GM19328 (cell line): ENCODE measurements at regions not wholly inside any gene's neighbourhood (a gene's known extent, or its start where the extent isn't known, plus 50 kb on each side); places are given as distances from the start of the nearest gene placed in this dataset.
"Not testable (repeated sequence)": the region's sequence is repeated elsewhere in the genome, so short reads cannot be mapped to it uniquely, and the experiment has no call there.

Experiments
- ATAC-seq: cut with Tn5 transposase; IDR thresholded peaks from one replicate; pipeline ENCODE4 v1.9.1; 2021; ENCODE audit warnings: mild to moderate bottlenecking, moderate library complexity; ENCODE audit not compliant: unreplicated experiment

DNA sequence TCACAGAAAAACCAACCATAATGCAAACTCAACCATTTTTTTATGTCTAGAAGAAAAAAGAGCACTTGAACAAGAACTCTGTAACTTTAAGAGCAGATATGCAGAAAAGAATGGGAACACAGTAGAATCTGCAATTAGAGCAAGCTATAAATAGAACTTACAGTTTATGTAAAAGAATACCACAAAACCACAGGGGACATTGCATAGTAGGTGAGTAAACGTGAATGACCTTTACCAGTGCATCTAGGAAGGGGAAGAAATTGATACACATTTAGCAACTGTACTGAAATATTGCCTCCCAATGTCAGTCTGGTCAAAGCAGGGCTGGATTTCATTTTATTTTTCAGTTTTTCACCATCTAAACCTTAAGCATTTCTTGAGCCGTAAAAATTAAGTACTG, 242.2 kb upstream of the EDNRB start:
- ATAC-seq = no peak

DNA sequence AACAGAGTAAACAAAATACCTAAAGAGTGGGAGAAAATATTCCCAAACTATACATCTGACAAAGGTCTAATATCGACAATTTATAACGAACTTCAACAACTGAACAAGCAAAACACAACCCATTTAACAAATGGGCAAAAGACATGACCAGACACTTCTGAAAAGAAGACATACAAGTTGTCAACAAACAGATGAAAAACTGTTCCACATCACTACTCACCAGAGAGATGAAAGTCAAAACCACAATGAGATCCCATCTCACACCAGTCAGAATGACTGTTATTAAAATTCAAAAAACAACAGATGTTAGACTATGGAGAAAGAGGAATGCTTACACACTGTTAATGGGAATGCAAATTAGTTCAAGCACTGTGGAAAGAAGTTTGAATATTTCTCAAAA, 233.8 kb upstream of the EDNRB start:
- no peak for ATAC-seq

DNA sequence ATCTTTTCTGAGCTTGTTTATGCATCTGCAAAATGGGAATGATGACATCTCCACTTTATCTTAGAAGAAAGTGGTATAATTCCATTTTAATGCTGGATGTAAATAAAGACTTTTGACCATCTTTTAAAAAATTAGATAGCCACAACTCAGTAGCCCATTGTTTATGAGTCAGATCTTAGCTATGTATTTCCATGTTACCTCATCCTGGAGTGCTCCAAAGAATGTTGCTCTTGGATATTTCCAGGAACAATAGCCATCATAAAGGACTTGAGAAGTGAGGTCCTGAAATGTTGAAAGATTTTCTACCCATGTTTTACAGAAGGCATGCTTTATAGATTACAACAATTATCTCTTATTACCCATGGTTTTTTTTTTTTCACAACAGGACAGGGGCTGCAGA, 229.3 kb upstream of the EDNRB start:
- ATAC-seq = no peak

DNA sequence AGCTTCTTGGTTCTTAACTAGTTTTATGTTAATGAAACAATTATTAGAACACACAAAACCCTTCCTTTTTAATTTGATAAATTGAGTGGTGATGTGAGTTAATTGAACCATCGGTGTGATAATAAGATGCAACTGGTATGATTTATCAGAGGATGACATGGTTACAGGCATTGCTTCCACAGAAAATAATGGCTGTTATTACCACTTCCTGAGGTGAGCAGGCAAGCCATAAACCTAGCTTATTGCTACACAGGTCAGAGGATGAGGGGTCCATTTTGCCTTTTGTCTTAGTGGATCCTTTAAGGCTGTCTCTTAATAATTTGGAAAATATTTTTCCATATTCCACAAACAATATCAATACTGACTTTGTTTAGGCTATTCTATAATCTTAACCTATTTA, 226.6 kb upstream of the EDNRB start:
- no peak for ATAC-seq

DNA sequence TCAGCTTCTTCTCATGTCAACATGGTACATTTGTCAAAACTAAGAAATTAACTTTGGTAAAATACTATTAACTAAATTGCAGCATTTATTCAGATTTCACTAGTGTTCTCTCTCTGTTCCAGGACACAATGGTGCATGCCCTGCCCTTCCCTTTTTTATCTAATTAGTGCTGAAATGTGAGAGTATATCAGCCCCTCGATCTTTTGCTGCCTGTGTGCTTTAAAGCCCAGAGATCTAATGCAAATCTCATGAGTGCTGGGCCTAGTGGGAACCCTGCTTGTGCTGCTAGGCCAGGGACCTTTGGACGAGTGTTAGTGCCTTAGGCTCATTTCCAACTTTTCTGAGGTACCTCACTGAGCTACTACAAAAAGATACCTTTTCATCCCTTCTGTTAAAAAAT, 221.1 kb upstream of the EDNRB start:
- no peak for ATAC-seq

DNA sequence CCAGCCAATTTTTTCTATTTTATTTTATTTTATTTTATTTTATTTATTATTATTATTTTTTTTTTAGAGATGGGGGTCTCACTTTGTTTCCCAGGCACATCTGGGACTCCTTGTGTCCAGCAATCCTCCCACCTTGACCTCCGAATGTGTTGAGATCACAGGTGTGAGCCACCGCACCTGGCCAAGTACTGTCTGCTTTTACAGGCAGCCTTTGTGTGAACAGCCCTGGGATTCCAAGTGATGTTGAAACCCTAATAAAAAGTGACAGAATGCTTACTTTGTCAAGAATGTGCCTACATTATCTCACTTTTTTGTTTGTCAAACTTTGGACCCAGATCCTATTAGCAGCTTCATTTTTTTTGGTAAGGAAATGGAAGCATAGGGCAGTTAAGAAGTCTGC, 220.1 kb upstream of the EDNRB start:
- ATAC-seq = no peak

DNA sequence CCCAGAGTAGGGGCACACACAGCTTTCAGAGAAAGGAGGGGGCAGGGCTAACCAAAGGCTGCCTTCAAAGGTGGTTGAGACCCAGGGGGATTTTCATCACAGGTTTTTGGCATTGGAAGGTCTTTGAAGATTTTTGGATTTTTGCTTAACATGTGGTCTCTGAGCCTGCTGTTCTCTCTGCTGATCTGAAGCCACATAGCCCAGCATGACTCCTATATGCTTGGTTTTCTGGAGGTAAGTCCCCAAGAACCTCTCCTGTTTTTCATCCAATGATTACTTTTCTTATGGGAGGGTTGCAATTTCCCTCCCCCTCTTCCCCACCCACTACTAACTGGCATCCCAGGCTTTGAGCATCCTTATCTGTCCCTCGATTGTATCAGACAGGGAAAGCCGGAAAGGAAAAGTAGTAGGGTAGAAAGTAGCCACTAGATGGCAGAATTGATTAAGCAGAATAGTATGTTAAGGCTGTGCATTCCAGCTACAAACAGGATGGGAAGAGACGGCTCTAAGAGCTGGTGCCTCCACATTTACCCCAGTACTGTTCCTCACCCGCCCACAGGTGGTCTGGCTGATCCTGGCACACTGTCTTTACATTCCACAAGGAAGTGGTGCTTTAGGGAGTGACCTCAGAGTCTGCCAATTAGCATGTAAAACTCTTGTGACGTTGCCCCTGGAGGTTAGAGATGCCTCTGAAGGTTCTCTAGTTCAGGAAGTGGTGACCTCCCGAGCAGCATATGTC, 218.9 kb upstream of the EDNRB start:
- ATAC-seq = peak; percentile 82

DNA sequence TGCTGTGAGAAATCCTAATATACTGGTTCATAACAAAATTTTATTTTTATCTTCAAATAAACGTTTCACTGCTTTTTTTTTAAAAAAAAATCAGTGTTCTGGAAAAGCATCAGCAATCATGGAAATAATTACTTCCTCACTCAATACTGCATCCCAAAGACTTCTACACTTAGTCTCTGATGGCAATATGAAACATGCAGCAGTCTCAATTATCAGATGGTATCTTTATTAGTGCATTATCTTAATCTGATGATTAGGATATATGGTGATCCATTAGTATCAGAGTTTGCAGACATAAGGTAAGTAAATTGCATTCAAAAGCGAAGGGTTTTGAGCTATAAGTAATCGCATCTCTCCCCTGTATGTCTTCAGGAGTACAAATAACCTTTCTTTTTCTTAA, 218.3 kb upstream of the EDNRB start:
- ATAC-seq = no peak

DNA sequence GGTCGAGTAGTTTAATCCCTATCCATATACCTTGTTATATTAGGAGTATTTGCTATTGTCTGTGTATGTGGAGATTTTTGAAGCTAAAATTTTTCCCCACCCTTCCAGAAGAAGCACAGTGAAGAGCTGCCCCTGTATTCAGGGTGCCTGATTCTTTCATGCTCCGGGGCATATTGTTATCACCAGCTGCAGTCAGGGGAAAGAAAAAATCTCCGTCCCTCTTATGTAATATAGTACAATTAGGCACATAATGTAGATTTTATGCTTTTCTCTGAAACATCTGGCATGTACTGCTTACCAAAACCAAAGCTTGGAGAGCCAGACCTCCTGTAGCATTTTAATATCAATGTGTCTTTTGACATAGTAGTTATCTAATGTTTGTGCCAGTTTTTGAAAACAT, 214.9 kb upstream of the EDNRB start:
- no peak for ATAC-seq

DNA sequence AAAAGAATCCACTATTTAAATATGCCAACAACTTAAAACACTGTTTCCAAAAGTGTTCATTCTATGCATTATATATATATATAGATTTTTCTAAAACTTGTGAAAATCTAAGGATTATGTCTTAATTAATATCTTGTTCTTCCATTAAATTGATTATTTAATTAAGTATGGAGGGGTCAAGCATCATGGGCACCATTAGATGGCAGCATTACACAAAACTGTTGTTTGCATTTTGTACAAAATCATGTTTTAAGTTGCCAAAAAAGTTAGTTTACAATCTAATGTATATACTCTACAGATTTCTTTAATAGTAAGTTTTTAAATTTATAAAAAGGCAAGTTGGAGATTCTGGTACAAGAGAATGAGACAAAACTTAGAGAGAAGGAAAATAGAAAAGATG, 213.2 kb upstream of the EDNRB start:
- ATAC-seq = no peak

DNA sequence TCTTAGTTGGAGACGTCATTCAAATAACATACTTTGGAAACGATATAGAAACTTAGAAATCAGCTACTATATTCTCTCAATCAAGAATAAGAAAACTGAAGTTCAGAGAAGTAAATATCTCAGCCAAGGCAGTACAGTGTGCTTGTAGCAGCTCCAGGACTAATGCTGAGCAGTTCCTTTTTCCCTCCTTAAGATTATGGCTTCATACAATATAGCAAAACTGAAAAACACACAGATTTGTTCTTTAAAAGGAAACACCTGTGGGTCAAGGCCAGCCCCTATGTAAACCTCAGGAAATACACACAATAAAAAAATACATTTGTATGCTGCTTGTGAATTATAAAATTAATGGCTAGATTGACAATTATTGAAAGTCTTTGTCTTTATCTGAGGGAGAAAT, 212.7 kb upstream of the EDNRB start:
- no peak for ATAC-seq

DNA sequence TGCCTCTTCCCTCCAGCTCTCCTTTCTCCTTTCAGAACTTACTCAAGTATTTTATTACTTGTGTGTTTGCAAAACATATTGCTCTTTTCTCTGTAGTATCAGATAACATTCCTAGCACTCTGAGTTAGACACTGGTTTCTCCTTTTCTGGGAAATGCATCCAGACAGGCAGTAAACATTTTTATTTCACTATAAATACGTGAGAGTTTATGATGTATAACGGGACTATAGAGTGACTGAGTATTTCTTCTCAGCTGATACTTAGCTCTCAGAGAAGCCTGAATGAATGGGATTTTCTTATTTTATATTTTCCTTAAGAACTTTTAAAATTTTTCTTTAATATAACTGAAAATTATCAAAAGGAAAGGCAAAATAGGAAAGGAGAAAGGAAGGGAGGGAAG, 211.2 kb upstream of the EDNRB start:
- no peak for ATAC-seq

DNA sequence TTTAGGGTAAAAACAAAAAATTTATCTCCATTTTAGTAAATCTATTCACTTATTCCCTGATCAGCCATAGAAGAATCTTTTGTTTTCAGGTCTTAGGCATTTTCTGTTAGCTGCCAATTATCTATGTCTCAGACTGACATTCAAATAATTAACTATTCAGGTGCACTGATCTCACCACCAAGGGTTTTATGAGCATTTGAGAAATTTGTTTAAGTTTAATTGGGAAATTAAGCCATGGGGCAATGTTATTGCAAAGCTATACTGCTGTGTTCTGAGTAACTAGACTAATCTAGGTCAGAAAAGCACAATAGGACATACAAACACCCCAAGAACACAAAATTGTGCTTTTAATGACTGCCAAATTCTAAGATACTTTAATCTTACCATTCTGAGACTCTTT, 210.7 kb upstream of the EDNRB start:
- ATAC-seq = no peak

DNA sequence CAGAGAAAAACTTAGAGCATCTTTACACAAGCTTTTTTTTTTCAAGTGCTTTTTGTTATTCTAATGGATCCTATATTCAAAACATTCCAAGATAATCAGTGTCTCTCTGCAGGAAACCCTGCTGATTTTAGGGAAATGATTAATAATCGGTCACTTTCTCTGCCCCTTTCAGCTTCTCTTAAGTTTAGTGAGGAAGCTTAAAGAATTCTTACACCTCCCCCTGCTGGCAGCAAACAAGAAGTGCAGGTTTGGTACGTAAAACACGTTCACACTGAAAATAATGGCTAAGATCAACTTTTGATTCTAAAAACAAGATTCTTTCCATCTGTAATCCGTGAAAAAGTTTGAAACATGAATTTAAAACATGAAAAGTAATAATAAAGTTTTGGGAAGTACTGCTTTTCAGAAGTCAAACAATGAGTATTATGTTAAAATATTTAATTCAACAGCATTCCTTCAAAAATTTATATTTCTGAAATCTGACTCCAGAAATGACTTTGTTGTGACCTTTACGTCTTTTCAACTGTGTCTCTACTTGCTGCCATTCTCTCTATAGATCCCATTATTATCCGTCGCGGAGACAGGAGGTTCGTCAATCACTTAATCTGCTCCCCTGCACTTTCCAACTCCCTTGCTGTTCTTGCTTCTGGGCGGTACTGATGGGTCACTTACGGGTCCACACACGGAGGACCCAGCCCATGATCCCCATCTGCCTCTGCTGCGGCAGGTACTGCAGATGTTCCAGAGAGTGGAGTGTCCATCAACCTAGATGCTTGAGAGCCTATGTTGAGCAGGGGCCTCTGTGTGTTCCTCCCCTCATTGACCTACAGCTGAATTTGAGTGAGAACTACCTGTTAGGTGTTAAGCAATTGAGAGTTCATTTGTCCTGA, 203.1 kb upstream of the EDNRB start:
- no peak for ATAC-seq

DNA sequence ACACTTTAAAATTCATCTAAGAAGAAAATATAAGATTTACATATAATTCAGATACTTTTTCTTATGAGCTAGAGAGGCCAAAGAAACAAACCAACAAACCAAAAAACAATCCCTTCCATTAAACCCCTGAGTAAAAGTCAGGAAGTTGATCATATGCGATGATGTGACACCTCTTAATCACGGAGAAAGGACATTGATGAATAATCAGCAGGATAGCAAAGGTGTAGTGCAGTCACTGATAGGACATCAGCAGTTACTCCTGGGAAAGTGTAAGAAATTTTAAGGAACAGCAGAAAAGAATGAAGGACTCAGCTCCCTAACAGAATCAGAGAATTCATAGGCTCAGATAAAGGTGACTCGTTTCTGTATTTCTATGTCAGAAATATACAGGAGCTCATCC, 202.4 kb upstream of the EDNRB start:
- no peak for ATAC-seq

DNA sequence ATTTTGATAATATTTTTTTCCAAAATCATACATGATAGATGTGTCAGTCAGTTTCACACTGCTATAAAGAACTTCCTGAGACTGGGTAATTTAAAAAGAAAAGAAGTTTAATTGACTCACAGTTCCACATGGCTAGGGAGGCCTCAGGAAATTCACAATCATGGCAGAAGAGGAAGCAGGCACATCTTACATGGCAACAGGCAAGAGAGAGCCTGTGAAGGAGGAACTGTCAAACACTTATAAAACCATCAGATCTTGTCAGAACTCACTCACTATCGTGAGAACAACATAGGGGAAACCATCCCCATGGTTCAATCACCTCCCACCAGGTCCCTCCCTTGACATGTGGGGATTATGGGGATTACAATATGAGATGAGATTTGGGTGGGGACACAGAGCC, 201.5 kb upstream of the EDNRB start:
- not testable (repeated sequence) for ATAC-seq

DNA sequence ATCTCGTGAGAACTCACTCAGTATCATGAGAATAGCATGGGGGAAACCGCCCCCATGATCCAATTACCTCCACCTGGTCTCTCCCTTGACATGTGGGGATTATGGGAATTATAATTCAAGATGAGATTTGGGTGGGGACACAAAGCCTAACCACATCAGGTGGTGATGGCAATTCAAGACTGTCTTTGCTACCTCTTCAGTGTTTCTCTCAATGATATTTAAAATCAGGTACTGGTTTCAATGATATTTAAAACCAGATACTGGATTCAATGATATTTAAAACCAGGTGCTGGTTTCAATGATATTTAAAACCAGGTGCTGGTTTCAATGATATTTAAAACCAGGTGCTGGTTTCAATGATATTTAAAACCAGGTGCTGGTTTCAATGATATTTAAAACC, 198.4 kb upstream of the EDNRB start:
- not testable (repeated sequence) for ATAC-seq

DNA sequence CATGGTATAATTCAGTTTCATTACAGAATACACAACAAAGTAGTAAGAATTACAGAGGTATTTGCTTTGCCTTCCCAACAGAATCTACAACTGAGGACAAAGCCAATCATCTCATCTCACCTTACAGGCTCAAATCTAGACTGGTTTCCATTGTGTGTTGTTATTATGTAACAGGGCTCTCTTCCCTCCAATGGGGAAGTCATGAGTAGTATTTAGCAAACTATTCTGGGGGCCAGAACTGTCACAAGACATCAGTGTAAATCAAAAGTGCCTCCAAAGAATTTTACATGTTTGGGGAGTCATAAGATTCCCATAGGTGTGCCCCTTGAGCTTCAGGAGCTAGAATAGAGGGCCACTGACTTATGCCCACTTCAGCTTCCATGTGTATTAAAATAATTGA, 187.0 kb upstream of the EDNRB start:
- no peak for ATAC-seq

DNA sequence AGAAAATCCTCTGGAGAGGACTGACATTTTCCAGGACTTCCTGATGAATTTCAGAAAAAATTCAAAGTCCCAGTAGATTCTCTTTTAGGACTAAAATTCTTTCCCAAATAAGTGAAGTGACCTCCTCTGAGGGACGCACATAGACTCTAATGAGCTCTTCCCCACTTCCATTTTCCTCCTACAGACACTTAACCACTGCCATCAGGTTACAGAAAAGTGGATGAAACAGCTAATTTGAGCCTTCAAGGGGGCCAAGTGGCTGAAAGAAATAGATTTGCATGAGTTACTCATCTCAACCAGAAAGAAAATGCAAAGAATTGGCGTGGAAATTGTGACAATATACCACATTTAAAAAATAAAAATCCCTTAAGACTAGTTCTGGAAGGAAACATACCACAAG, 185.3 kb upstream of the EDNRB start:
- no peak for ATAC-seq

DNA sequence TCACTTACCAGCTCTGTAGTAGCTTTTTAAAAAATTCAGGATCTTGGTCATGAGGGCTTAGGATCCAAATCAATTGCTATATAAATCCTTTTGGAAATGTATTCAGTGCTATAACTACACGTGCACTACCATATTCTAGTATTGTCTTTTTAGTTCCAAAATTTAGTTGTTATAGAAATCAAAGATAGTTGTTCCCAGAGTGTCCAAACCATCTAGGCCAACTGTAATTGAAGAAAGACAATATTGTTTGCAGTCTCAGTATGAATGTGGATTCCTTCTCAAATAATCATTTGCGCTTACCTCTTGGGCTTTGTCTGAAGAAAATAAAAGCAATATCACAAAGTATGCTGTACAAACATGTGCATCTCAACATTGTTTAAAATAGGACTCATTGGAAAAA, 184.1 kb upstream of the EDNRB start:
- ATAC-seq = no peak

DNA sequence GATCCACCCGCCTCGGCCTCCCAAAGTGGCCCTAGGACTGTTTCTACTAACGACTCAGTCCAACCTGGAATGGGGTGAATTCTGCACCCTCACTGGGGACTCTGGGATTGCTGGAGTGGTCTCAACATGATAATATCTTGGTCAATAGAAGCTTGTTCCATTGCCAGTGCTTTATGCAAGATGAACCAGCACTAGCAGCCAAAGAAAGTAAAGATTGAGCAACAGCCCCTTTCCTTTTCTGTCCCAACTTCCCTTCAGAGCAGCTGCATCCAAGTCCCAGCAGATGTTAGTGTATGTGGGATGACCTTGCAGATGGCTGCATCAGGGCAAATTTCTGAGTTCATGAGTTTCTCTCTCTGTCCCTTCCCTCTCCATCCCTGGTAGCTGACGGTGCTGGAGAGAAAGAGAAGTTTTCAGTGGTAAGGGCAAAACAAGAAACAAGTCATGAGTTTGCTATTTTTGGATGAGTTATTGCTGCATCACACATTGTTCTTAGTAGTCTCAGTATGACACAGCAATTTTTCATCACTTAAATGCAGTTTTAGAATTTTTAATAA, 183.6 kb upstream of the EDNRB start:
- no peak for ATAC-seq

DNA sequence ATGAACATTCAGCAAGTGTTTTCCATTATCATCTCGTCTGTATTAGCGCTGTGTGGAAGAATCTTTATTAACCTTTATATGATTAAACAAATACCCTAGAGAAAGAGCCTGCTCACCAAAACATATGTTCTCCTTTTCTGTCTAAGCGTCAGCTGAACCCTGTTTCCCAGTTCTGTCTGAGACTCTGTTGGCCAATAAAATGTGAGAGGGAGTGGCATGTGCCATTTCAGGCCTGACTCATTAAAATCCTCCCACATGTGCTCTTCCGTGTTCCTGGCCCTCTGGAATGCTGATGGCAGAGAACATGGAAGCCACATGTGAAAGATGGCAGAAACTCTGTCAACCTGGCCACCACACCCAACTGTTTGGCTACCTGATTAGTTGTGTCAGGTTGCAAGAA, 181.9 kb upstream of the EDNRB start:
- ATAC-seq = no peak
